G401 (cell line): ENCODE measurements at regions not wholly inside any gene's neighbourhood (a gene's known extent, or its start where the extent isn't known, plus 50 kb on each side); places are given as distances from the start of the nearest gene placed in this dataset.
"Not testable (repeated sequence)": the region's sequence is repeated elsewhere in the genome, so short reads cannot be mapped to it uniquely, and the experiment has no call there.

Experiments used
- DNase-seq: peaks from one replicate; pipeline ENCODE4 v3.0.0-alpha.2; 2015; ENCODE audit warnings: low spot score
- in situ Hi-C: cut with HindIII; loops from 2 replicates; pipeline ENCODE4 v1.10.0; 2016; ENCODE audit warnings: low sequenced_read_pairs, mixed read lengths

DNA sequence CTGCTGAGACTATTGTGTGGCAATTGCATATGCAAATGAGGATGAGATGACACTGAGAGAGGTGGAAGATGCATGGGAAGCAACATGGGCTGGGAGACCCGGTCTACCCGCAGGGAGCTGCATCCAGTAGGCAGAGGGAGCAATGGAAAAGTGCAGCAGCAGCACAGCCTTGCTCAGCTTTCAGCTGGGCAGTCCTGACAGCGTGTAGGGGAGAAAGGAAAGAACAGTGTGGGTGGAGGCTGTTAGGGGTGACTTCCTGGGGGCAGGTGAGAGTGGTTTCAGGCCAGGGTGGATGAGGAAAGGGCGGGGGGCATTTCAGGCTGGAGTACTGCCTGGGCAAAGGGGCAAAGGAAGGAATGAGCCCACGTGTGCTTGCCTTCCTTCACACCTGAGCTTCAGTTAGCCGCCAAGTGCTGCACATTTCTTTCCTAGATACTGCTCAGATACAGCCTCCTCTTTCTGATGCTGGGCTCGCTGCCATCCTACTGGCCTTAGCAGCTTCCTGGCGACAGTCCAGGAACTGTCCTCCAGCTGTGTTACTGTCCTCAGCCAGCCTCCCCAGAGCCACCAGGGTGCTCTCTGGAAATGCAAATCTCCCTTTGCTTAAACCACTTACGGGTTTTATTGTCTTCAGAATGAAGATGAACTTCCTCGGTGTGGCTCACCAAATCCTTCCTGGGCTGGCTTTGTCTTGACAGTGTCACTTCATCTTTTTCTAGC, 276.3 kb downstream of the TSN start:
- in situ Hi-C loops = no loop called here
- no peak for DNase-seq

DNA sequence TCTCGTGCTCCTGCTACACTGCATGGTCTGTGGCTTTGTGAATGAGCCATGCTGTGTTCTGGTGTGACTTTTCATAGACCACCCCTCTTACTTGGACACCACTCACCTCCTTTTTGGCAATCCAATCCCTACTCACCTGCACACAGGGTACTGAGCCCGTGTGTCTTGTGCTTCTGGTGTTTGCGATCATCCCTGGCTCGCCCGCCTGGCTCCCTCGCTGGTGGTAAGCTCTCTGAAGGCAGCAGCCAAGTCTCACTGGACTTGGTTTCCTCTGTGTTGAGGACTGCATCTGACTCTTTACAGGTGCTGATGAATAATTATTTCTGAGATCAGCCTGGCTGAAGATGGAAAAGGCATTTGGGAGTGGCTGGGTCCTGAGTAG, 276.8 kb downstream of the TSN start:
- in situ Hi-C loops = no loop called here
- DNase-seq = no peak

DNA sequence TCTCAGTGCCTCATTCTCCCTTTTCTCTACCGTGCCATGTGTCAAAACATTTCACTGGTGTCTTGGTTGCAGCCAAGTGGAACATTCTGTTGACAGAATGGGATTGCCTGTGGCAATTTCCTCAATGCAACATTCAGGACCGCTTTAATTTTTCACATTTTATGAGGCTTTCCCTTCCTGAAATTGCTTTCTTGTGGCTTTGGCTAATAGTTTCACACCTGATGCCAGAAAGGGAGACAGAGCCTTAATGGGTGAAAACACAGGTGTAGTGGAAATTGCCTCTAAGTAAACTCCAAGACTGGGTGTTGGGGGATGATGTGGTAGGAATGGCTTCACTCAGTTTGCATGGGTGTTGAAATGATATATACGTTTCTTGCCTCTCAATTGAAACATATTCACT, 278.3 kb downstream of the TSN start:
- in situ Hi-C loops = no loop called here
- no peak for DNase-seq

DNA sequence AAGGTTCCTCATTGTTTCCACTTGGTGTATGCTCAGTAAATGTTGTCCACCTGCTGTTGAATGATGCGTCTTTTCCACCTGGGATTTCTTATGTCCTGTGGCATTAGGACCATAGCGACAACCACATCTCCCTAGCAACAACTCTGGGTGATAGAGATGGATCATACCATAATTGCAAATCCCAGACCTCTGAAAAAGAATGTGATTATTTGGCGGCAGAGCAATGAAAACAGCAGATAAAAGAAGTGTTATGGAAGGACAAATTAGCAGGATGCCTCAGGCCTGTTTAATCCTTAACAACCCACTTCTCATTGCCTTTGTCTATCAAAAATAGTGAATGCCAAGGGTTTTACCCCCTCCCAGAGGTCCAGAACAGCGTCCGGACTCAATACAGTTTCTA, 278.9 kb downstream of the TSN start:
- DNase-seq = no peak
- in situ Hi-C loops = no loop called here

DNA sequence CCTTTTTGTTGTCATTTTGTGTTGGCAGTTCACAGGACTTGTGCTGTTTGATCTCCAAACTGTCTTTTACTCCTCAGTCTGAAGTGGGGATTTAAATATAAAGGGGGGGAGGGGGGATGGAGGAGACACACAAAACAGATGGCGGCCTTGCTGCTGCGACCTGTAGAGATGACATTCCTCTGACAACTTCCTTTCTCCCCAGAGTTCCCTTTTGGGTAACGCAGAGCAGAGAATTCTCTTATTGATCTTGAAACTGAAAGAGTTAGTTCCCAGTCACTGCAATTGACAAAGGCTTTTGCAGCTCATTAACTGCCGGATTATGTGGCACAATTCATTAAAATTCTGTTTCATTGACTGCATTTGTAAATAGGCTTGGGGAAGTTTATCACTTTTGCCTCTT, 279.3 kb downstream of the TSN start:
- in situ Hi-C loops = no loop called here
- no peak for DNase-seq

DNA sequence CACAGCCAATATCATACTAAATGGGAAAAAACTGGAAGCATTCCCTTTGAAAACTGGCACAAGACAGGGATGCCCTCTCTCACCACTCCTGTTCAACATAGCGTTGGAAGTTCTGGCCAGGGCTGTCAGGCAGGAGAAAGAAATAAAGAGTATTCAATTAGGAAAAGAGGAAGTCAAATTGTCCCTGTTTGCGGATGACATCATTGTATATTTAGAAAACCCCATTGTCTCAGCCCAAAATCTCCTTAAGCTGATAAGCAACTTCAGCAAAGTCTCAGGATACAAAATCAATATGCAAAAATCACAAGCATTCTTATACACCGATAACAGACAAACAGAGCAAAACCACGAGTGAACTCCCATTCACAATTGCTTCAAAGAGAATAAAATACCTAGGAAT, 283.4 kb downstream of the TSN start:
- DNase-seq, in situ Hi-C loops: not testable (repeated sequence)

DNA sequence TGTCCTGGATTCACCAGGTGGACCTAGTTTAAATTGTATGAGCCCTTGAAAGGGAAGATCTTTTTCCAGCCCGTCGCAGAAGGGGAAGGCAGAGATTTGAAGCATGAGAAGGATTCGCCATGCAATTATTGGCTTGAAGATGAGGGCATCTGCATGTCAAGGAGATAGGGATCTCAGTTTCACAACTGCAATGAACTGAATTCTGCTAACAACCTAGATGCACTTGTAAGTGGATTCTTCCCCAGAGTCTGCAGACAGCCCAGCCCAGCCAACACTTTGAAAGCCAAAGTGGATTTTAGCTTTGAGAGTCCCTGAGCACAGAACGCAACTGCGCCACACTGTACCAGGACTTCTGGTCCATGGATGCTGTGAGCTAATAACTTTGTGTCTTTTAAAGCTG, 286.0 kb downstream of the TSN start:
- DNase-seq = no peak
- in situ Hi-C loops = no loop called here

DNA sequence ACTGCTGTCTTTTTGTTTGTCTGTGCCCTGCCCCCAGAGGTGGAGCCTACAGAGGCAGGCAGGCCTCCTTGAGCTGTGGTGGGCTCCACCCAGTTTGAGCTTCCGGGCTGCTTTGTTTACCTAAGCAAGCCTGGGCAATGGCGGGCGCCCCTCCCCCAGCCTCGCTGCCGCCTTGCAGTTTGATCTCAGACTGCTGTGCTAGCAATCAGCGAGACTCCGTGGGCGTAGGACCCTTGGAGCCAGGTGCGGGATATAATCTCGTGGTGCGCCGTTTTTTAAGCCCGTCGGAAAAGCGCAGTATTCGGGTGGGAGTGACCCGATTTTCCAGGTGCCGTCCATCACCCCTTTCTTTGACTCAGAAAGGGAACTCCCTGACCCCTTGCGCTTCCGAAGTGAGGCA, 296.2 kb downstream of the TSN start:
- in situ Hi-C loops = not testable (repeated sequence)

DNA sequence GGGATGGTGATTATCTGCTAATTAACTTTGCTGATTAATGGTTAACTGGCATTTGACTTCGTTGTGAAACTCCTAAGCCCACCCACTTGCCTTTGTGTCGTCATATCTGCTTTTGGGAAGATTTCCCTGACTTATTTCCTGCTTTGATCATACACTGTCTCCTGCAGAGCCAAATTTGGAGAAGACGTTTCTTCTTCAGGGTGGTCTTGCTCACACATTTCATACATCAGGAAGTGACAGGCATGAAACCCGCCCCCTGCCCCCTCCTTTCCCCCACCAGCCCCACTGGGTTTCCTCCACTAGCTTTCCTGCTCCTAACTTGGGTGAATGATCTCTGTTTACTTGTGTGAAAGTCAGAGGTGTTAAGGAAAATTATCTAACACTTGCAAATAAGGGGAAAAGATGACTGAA, 300.1 kb downstream of the TSN start:
- no peak for DNase-seq
- in situ Hi-C loops = no loop called here

More for the DNA sequence above, 296.2 kb downstream of the TSN start:
- not testable (repeated sequence) for DNase-seq

DNA sequence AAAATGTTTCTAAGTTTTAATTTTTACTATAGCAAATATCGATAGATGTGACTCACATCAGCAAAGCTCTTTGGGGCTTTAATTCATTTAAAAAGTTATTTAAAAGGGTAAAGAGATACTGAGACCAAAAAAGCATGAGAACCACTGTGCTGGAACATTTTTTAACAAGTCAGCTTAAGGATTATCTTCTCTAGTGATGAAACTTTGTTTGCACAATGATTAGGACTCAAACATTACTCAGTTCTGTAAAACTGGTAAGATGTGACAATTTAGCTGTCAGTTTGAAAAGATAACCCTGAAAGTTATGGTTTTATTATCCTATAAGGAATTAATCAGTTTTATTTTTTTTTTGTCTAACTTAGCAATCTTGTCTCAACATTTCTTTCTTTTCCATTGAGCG, 301.4 kb downstream of the TSN start:
- DNase-seq = no peak
- in situ Hi-C loops = no loop called here

DNA sequence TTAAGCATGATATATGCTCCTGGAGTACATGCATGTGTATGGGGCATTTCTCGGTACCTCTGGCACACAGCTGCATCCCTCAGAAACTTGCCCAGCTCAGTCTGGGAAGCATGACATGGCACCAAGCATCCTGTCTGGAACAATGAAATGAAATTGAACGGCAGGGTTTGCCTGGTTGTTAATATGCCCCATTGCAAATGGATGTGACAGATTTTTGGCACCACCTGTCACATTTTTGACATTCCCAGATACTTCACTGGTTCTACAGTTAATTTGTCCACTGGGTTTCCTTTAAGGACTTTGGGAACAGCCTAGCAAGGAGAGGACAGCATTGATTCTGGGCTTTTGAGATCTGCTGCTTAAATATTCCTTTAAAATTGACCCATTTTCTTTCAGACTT, 305.8 kb downstream of the TSN start:
- in situ Hi-C loops = no loop called here
- no peak for DNase-seq

DNA sequence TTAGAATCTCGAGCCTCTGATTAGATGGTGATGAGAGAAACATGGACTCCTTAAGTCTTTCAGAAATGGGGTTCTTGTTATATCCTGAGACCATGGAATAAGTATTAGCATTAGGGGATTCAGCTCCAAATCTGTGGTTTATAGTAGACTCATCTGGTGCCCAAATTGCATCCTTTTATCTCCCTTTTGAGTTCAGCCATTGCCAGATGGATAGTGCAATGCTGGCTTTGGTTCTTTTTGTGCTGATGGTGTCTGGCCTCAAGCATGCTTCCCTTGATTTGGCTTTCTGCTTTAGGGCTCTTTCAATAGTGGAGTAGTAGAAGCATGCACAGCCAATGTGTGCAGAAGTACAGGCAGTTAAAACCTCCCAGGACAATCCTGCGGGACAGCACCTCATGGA, 306.4 kb downstream of the TSN start:
- in situ Hi-C loops = no loop called here
- no peak for DNase-seq

DNA sequence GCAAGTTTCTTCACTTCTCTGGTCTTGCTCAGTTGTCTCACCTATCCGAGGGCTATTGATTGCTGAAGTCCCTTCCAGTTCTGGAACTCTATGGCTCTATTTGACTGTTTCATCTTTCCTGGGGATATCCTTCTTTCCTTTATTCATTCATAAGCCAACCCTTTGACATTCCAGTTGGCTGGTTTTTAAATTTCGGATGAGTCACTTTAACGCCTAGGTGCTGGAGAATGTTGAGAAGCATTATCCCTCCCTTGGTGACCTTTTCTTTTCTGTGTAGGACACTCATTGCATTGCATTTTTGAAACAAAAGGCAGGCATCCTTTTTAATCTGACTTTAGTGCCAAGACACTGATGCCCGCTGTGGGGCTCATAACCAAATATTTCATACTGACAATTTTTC, 307.1 kb downstream of the TSN start:
- in situ Hi-C loops = no loop called here
- DNase-seq = no peak

DNA sequence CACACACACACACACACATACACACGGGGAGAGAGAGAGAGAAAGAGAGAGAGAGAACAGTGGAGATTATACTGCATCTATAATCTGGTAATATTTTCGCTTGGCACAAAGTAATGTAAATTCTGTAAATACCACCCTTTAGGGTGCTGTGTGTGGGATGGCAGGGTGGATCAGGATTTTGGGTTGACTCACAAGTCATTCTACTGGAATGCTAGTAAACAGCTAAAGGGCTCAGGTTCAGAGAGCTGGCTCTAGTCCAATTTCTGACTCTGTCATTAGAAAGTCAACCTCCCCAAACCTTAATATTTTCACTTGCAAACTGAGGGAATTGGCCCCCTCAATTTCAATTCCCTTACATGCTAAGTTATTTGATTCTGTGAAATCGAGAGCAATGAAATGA, 308.3 kb downstream of the TSN start:
- DNase-seq = no peak
- in situ Hi-C loops = no loop called here

DNA sequence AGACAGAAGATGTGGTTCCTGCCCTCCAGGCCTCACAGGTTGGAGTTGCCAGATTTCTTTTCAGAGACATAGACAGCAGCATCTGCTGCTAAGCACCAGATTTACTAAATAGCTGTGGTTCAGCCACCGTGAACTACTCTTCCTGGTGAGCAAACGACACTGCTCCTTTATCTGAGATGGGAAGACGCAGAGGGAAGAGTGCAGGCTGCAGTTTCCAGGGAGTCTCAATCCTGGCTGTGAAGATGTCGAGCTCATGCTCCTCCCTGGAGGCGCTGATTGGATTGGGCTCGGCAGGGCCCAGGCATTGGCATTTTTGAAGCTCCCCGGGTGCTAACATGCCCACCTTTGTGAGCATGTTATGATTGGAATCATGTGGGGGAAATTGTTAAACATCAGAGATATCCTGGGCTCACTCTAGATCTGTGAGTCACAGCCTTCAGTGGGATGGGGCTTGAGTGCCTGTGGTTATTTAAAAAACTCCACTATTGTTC, 314.8 kb downstream of the TSN start:
- in situ Hi-C loops = no loop called here

DNA sequence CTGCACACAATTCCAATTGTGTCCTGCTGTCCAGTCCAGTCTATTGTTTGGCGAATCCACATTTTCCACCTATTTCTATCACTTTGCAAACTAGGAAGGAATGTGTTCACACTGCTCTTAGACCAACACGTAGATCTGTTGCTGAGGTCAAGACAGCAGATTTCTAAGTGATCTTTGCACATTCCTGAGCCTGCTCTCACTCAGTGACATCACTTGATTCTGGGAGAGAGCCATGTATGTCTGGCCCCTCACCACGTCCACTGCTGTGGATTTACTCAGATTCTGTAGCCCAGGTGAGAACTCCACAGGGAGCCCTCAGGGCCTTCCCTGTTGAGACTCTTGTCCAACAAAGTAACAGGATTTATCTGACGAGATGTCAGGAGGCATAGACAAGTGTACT, 317.2 kb downstream of the TSN start:
- DNase-seq = no peak
- in situ Hi-C loops = no loop called here

More for the DNA sequence above, 314.8 kb downstream of the TSN start:
- no peak for DNase-seq

DNA sequence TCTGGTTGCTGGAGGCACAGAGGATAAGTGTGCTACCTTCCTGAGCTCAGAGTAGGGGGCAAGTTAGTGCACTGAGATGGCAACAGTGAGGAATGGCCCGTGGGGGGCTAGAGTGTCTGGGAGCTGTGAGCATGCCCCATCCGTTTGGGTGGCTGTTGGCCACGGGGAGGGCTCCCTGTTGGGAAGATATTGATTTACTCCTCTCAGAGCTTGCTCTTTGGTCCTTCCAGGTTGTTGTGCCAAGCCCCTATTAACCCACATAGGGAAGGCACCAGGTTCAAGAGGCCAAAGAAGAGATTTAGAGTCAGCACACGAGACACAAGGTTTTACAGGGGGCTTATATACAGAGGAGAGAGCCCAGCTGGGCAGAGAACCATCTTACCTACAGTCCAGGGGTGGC, 318.8 kb downstream of the TSN start:
- no peak for DNase-seq
- in situ Hi-C loops = no loop called here

DNA sequence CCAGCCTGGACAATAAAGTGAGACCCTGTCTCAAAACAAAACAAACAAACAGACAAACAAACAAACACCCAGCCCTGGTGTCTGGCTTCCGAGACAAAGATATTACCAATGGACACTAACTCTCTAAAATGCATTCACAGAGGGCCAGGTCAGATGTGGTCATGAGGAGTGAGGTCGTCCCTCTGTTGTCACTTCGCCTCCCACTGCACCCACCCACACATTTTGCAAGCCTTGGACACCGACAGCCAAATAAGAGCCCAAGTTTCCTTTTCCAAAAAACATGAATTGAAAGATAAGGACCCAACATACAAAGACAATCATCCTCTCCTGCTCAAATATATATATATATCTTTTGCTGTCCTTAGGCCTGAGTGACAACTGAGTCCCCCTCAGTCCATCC, 319.9 kb downstream of the TSN start:
- in situ Hi-C loops = no loop called here
- DNase-seq = no peak

DNA sequence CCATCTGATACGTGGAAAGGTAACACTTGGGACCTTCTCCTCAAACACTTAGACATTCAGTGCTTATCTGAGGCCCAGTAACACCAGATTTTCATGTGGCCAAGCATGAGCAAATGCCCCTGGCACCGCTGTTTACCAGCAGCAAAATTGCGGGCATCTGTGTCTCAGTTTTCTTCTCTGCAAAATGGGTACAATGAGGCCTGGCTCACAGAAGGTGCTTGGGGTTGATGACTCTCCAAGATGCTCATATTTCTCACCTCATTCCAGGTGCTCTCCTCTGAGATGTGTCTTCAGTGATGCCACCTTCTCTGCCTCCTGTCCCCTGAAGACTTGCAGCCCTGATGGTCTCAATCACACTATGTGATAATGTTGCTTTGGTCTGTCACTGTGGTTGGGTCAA, 321.7 kb downstream of the TSN start:
- no peak for DNase-seq
- in situ Hi-C loops = no loop called here

DNA sequence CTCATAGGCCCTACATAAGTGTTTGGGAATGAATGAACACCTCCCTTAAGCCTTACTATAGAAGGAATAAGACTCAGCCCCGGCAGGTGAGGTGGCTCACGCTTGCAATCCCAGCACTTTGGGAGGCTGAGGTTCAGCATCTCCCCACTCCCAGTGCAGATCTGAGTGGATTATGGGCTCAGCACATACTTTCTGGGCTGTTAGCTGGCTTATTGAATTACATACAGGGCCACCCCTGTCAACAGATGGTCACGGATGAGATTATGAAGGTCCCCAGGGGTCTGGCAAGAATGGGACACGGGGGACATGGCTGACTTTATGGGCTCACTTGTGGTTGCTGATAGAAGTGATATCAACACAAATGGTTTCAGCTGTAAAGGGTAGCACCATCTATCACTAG, 322.3 kb downstream of the TSN start:
- in situ Hi-C loops = no loop called here
- no peak for DNase-seq

DNA sequence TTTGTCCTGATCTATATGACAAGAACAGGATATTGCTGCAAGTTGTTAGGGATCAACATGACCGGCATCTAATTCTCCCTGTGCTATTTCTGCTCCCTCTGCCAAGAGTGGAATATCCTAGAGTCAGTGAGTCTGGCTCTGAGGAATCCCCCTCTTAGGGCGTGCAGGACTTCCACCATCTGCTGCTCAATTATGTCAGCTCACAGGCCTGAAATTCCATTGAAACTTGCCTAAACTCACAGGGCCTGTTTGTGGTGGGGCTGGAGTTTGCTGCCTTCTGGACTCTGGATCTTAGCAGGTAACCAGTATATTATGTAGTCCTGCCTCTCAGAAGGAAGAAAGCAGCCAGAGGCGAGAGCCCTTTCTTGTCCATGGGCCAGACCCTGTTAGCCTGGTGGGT, 323.0 kb downstream of the TSN start:
- in situ Hi-C loops = no loop called here
- no peak for DNase-seq

DNA sequence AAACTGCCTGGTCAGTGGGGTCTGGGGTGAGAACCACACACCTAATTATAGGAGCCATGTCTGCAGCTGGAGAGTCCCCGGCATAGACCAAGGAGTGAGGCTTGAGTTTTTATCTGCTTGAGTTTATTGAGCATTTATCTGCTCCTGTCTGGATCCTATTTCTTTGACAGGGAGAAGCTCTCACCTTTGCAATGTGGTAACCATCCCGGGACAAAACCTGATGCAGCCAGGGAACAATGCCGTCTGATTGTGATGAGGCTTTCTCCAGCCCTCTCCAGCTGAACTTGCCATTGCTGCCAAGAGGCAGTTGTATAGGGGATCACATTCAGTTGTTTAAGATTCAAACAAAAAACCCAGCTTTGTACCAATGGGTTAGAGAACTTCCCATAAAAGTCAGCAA, 324.4 kb downstream of the TSN start:
- in situ Hi-C loops = no loop called here
- DNase-seq = no peak
